HG02571 (cell line): ENCODE measurements at regions not wholly inside any gene's neighbourhood (a gene's known extent, or its start where the extent isn't known, plus 50 kb on each side); places are given as distances from the start of the nearest gene placed in this dataset.

ENCODE experiments used
- ATAC-seq: cut with Tn5 transposase; IDR thresholded peaks from one replicate; pipeline ENCODE4 v1.9.1; 2021; ENCODE audit warnings: mild to moderate bottlenecking, moderate library complexity; ENCODE audit not compliant: unreplicated experiment

GRCh38 chr7:15870347-15870746, 183.9 kb upstream of the MEOX2 start:
- no peak for ATAC-seq

DNA sequence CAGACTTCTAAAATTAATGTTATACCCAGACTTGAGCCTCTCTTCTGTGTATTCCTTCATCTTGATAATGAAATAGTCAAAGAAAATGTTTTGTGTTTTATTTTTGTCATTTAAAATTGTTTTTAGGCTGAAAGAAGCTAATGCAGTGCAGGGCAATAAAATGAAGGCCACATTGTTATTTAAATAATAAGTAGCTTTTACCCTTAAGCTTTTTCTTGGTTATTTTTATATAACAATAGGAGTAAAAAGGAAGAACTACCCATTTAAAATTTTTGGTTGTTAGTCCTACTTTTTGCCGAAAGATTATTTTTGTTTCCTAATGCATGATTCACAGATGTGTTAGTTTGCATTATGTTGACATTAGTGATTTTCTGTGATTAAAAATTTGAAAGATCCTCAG, 181.0 kb upstream of the MEOX2 start:
- no peak for ATAC-seq

DNA sequence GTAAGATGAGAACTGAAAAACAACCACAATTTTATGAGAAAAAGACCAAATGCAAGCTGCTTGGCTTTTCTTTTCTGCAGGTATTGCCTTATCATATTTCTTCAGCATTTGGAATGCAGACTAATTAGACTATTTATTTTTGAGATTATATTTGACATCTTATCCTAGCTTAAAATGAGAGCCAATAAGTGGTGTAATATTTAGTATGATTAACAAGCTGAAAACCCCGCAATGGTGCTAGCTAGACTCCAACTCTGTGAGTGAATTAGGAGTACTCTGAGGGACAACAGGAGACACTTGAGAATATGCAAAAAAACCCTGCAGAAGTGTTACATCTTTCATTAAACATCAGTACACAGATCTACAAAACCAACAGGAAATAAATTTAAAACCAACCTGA, 180.3 kb upstream of the MEOX2 start:
- ATAC-seq: no peak

- ATAC-seq: no peak
Observed at GRCh38 chr7:15864626-15864991, 178.1 kb upstream of the MEOX2 start.

- ATAC-seq: no peak
Observed at GRCh38 chr7:15863951-15864625, 177.6 kb upstream of the MEOX2 start.

- no peak for ATAC-seq
Observed at GRCh38 chr7:15862781-15863165, 176.3 kb upstream of the MEOX2 start.

DNA sequence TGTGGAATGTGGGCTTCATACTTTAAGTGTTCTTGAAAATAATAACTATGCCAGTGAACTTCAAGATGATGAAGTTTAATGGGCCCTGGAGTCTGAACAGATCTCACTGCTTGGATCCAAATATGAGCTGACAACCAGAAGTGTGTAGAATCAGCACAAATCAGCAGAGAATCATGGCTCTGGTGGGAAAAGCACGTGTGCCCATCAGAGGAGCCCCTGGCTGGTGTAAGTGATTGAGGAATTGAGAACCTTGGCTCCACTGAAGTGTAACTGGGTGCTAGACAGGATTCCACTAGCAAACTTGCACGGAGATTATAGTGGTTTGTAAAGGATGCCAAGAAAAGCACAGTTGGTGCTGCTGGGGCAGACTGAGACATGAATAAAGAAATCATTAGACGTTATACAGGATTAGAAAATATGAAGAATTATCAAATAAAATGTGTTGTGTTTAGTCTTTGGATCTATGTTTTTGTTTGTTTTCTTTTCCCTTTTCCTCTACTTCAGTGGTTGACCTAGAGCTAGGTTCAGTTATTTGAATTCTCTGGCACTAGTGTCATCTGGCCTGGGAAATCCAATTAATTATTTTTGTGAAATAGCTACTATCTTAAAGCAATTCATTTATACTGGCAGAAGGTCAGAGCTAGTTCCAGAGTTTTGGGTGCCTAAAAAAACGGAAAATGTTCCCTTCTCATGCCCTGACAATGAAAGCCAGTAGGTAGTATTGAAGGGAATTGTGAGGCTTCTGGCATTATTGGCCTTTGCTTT, 175.7 kb upstream of the MEOX2 start:
- no peak for ATAC-seq

DNA sequence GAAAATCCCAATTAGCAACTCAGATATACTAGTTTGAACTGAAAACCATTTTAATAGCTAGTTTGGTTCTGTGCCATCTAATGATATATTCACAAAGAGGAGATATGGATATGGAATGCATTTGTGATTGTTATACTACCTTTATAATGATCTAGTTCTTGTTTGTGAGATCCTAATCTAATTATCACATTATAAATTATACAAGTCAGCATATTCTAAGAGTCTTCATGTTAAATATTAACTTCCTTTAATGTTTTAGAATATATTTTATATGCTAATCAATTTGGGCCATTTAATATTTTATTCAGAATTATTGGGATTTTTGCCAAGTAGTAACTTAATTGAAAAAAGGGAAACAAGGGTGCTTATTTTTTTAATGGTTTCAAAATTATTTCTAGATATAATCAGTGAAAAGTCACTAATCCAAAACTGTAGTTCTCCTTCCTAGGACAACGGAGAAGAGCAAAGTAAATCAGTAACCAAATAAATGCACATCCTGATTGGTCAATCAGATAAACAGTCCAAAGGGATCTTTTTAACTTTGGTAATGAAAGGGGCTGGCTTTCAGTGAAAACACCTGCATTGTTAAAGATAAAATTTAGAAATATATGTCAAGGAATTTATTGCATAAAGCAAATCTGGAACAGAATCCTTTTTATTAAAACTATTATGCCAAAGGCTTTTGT, 173.9 kb upstream of the MEOX2 start:
- ATAC-seq: no peak

GRCh38 chr7:15857026-15857425, 170.5 kb upstream of the MEOX2 start:
- no peak for ATAC-seq

- no peak for ATAC-seq
Observed at GRCh38 chr7:15856311-15856710, 169.8 kb upstream of the MEOX2 start.

DNA sequence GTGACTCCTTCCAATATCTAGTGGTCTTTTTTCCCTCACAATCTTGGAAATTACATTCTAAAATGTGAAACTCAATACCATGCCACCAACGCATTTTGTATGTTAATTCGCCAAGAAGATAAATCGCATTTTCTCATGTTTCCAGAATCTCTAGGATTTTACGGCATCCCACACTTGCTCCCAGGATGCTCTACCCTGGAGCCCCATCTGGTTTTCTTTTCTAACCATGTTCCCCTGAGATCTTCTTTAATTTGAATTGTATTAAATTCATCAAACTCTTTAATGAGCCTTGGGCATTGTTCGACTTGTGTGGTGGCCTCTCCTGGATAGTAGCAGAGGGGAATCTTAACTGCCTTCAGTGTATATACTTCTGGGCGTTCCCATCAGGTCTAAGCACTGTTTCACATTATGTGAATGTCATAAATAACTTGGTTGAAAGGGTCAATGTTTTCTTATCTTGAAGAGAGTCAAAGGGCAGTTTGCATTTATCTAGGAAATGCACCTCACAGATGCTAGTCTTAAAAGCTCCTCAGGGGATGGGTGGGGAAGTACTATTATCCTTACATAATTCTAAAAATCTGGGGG, 169.1 kb upstream of the MEOX2 start:
- ATAC-seq: no peak

GRCh38 chr7:15854841-15855524, 168.5 kb upstream of the MEOX2 start:
- no peak for ATAC-seq

DNA sequence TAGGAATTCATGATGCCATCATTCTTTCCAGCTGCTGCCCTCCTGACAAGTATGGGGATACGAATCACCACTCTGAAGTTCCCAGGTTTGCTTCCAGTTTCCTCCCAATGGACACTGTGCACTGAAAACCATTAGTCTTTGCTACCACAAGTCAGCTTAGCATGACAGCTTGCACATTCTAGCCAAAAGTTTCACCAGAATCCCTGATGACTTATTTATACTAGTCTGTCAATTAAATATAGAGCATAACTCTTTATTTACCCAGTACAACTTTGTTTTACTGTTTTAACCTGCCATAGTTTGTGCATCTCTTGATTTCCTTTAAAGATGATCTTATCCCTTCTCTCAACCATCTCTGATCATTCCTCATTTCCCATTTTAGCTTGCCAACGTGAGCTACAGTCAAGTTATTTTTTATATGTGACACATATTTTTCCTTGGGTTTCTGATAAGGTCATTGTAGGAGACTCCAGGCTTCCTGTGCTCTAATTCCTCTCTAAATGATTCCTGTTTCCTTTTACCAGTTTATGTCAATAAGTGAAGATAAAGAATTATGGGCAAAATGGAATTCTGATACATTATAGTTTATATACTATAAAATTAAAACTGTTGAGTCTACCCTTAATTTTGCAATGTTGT, 167.5 kb upstream of the MEOX2 start:
- no peak for ATAC-seq

DNA sequence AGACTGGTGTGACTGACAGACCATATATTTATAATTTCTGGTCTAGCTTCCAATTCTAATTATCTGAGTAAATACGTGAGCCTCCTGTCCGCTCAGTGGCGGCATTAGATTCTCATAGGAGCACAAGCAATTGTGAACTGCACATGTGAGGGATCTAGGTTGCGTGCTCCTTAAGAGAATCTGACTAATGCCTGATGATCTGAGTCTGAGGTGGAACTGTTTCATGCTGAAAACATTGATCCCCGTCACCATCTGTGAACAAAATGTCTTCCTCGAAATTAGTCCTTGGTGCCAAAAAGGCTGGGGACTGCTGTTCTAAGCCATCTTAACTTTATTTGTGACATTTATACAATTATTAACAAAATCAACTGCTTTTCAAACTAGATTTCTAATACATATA, 164.7 kb upstream of the MEOX2 start:
- ATAC-seq: no peak

- no peak for ATAC-seq
Observed at GRCh38 chr7:15848901-15849300, 162.4 kb upstream of the MEOX2 start.

GRCh38 chr7:15848362-15848761, 161.9 kb upstream of the MEOX2 start:
- ATAC-seq: no peak

DNA sequence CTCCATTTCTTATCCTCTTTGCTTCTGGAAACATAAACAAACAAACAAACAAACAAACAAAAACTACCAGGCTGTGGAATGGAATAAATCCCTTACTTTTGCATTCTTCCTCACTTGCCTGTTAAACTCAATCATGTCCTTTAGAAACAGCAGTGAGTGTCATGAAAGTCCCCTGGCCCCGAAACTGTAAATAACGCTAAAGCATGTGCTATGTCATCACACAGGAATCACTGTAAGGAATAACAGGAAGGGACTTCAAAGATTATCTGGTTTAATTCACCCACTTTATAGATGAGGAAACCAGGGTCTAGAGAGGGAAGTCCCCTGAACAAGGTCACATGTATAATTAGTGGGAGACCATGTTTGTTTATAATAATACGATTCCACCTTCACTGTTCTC, 159.4 kb upstream of the MEOX2 start:
- no peak for ATAC-seq

DNA sequence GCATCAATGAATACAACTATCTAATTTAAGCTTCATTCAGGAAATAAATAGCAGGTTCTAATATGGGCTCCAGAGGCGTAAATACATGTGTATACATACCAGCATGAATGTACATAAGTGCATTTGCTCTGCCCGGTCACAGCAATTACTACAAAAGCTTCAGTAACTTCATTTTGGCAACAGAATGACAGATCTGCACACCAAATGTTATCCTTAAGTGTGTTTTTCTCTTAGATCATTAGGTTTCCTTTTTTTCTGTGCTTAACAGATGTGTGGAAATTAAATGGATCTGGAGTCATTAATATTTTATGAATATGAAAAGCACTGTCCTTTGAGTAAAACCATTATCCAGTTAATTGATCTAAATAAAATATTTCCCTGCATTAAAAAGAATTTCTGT, 159.0 kb upstream of the MEOX2 start:
- no peak for ATAC-seq

DNA sequence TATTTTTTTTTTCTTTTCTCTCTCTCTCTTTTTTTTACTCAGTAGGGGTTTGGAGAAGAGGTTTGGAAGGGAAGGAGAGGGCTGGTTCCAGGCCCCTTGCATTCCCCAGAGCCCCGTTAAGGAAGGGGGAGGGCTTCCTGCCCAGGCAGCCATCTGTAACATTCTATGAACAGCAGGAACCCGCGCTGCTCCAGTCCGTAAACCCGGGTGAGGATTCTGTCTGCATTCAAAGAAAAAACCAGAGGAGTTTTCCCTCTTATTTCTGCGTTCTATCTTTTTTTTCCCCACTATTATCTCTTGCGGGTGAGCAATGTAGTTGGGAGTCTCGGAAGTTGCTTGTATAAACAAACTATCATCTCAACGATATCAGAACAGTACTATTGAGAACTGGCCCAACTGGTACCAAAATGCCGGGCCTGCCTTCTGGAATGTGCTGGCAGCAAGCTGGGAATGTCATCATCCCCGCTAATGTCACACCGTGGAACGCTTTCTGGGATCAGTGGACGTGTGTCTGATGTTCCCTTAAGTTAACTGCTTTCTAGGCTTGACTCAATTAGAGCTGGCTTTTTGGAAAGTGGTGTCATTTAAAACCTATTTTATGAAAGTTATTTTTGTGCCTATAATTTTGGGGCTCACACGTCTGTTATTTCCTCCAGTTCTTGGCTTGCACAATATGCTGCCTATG, 153.1 kb upstream of the MEOX2 start:
- no peak for ATAC-seq

DNA sequence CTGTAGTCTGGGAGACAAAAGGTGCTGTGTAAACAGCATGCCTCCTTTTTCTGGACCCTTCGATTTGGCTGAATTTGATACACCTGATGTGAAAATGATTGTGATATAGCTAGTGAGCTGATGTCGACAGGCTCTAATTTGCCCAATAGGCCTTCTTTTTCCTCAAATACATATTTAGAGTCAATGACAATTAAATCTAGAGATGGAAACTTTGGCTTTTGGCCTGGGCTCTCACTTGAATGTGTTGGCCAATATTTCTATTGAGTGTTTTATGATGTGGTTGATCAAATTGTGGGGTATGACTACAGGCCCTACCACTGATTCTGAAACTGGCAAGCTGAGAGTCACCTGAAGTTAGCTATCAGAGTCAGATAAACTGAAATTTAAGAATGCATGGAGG, 151.8 kb upstream of the MEOX2 start:
- no peak for ATAC-seq
